ENCODE measurements at regions not wholly inside any gene's neighbourhood (a gene's known extent, or its start where the extent isn't known, plus 50 kb on each side); places are given as distances from the start of the nearest gene placed in this dataset.

DNA sequence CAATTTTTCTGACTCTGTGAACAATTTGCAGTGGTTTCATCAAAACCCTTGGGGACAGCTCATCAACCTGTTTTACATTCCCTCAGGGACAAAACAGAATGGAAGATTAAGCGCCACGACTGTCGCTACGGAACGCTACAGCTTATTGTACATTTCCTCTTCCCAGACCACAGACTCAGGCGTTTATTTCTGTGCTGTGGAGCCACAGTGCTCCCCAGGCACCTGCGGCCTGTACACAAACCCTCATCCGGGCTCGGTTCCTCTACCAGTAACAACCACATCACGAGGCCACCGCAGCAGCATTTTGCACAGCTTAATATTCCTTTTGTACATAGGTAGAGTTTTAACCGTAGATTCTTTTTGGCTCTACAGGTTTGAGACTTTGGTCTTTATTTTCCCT, 397.4 kb upstream of the OR4E1 start:
- TF ChIP-seq, protein P1, sequence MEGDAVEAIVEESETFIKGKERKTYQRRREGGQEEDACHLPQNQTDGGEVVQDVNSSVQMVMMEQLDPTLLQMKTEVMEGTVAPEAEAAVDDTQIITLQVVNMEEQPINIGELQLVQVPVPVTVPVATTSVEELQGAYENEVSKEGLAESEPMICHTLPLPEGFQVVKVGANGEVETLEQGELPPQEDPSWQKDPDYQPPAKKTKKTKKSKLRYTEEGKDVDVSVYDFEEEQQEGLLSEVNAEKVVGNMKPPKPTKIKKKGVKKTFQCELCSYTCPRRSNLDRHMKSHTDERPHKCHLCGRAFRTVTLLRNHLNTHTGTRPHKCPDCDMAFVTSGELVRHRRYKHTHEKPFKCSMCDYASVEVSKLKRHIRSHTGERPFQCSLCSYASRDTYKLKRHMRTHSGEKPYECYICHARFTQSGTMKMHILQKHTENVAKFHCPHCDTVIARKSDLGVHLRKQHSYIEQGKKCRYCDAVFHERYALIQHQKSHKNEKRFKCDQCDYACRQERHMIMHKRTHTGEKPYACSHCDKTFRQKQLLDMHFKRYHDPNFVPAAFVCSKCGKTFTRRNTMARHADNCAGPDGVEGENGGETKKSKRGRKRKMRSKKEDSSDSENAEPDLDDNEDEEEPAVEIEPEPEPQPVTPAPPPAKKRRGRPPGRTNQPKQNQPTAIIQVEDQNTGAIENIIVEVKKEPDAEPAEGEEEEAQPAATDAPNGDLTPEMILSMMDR (IDR thresholded peaks at IDR 0.05; ENCODE audit: low read depth, low read length): no peak
- TF ChIP-seq EZH2phosphoT487 (IDR thresholded peaks at IDR 0.05; ENCODE audit: low read depth): peak; percentile 49; the same call in 1 of the 2 replicates

All from OCI-LY3 (cell line).